ENCODE measurements at regions not wholly inside any gene's neighbourhood (a gene's known extent, or its start where the extent isn't known, plus 50 kb on each side); places are given as distances from the start of the nearest gene placed in this dataset.
"Not testable (repeated sequence)": the region's sequence is repeated elsewhere in the genome, so short reads cannot be mapped to it uniquely, and the experiment has no call there.

- FAIRE-seq (no peak), DNase-seq (ENCODE audit: low spot score) (no peak)
Observed at GRCh38 chr2:10223471-10223870, 79.2 kb upstream of the HPCAL1 start.

- no peak for FAIRE-seq
- no peak for DNase-seq (ENCODE audit: low spot score)
Observed at GRCh38 chr2:10223932-10224720, 78.6 kb upstream of the HPCAL1 start.

- FAIRE-seq (no peak), DNase-seq (ENCODE audit: low spot score) (no peak)
Observed at GRCh38 chr2:10224734-10225133, 78.0 kb upstream of the HPCAL1 start.

- FAIRE-seq, result no peak
- no peak for DNase-seq (ENCODE audit: low spot score)
Observed at GRCh38 chr2:10225291-10226037, 77.2 kb upstream of the HPCAL1 start.

- no peak for DNase-seq (ENCODE audit: low spot score)
- FAIRE-seq, result no peak
Observed at GRCh38 chr2:10226038-10226724, 76.5 kb upstream of the HPCAL1 start.

GRCh38 chr2:10228611-10229365 is 73.9 kb upstream of the HPCAL1 start:
- FAIRE-seq, result no peak
- no peak for DNase-seq (ENCODE audit: low spot score)

- DNase-seq (ENCODE audit: low spot score), result no peak
Observed at GRCh38 chr2:10229462-10230099, 73.1 kb upstream of the HPCAL1 start.

GRCh38 chr2:10230499-10230898 is 72.2 kb upstream of the HPCAL1 start:
- FAIRE-seq, result no peak
- DNase-seq (ENCODE audit: low spot score), result no peak

More at GRCh38 chr2:10229462-10230099, 73.1 kb upstream of the HPCAL1 start:
- FAIRE-seq, result no peak

- FAIRE-seq; DNase-seq (ENCODE audit: low spot score): not testable (repeated sequence)
Observed at GRCh38 chr2:10230921-10231320, 71.8 kb upstream of the HPCAL1 start.

GRCh38 chr2:10231551-10232085 is 71.1 kb upstream of the HPCAL1 start:
- no peak for FAIRE-seq
- DNase-seq (ENCODE audit: low spot score), result no peak

GRCh38 chr2:10232096-10232815 is 70.4 kb upstream of the HPCAL1 start:
- FAIRE-seq, result no peak

GRCh38 chr2:10233131-10234012 is 69.3 kb upstream of the HPCAL1 start:
- DNase-seq (ENCODE audit: low spot score), result no peak

More at GRCh38 chr2:10232096-10232815, 70.4 kb upstream of the HPCAL1 start:
- no peak for DNase-seq (ENCODE audit: low spot score)

GRCh38 chr2:10234013-10234306 is 68.7 kb upstream of the HPCAL1 start:
- FAIRE-seq, result no peak
- no peak for DNase-seq (ENCODE audit: low spot score)

More at GRCh38 chr2:10233131-10234012, 69.3 kb upstream of the HPCAL1 start:
- FAIRE-seq, result no peak

- DNase-seq (ENCODE audit: low spot score) (no peak), FAIRE-seq (no peak)
Observed at GRCh38 chr2:10234409-10235094, 68.2 kb upstream of the HPCAL1 start.

- DNase-seq (ENCODE audit: low spot score) (no peak), FAIRE-seq (no peak)
Observed at GRCh38 chr2:10235099-10235908, 67.4 kb upstream of the HPCAL1 start.

GRCh38 chr2:10235909-10236550 is 66.7 kb upstream of the HPCAL1 start:
- DNase-seq (ENCODE audit: low spot score), result no peak
- FAIRE-seq, result no peak

Data from RCC 7860 (cell line).